HEK293T (cell line): ENCODE measurements at regions not wholly inside any gene's neighbourhood (a gene's known extent, or its start where the extent isn't known, plus 50 kb on each side); places are given as distances from the start of the nearest gene placed in this dataset.

ENCODE experiments used
- ARNT ChIP-seq: fragments of 450-650 bp; IDR thresholded peaks from 2 replicates; pipeline ENCODE4 v1.6.1; 2017; ENCODE audit warnings: mild to moderate bottlenecking
- BHLHE40 ChIP-seq: fragments of 450-650 bp; IDR thresholded peaks from 2 replicates; pipeline ENCODE4 v1.6.1; 2016; ENCODE audit warnings: mild to moderate bottlenecking, moderate library complexity, borderline replicate concordance
- ELF4 ChIP-seq: fragments of 450-650 bp; IDR thresholded peaks from 2 replicates; pipeline ENCODE4 v1.6.1; 2017; ENCODE audit warnings: antibody characterized with exemption
- FOXA1 ChIP-seq: fragments of 450-650 bp; IDR thresholded peaks from 2 replicates; pipeline ENCODE4 v1.6.1; 2016; ENCODE audit warnings: mild to moderate bottlenecking
- FOXK2 ChIP-seq: fragments of 450-650 bp; IDR thresholded peaks from 2 replicates; pipeline ENCODE4 v1.6.1; 2016; ENCODE audit warnings: mild to moderate bottlenecking
- FOXM1 ChIP-seq: fragments of 450-650 bp; IDR thresholded peaks from 2 replicates; pipeline ENCODE4 v1.6.1; 2017; ENCODE audit warnings: mild to moderate bottlenecking, borderline replicate concordance
- HDGF ChIP-seq: fragments of 450-650 bp; IDR thresholded peaks from 2 replicates; pipeline ENCODE4 v1.6.1; 2017; ENCODE audit warnings: antibody characterized with exemption, borderline replicate concordance
- SP1 ChIP-seq: fragments of 450-650 bp; IDR thresholded peaks from 2 replicates; pipeline ENCODE4 v1.6.1; 2017

DNA sequence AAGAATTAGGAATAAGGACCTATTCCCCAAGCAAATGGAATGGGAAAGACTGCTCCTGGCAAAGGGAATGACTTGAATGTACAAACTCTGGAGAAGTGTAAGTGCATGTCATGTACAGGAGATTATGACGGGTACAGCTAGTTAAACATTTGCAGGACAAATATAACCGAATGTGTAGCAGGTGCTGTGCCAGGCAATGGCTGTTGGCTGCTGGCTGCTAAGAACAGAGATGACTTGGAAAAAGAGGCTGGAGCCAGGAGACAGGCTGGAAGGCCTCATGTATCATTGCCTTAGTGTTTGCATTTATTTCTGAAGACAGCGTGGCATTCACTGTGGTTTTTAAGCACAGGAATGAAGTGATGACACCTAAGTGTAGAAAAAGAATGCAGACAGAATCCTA is 136.8 kb downstream of the TTC8 start:
- no peak for TF ChIP-seq HDGF
- TF ChIP-seq FOXK2, result no peak
- no peak for TF ChIP-seq FOXM1
- no peak for TF ChIP-seq ARNT
- TF ChIP-seq FOXA1, result no peak
- TF ChIP-seq SP1, result no peak
- no peak for TF ChIP-seq BHLHE40
- no peak for TF ChIP-seq ELF4
